ENCODE measurements at regions not wholly inside any gene's neighbourhood (a gene's known extent, or its start where the extent isn't known, plus 50 kb on each side); places are given as distances from the start of the nearest gene placed in this dataset.

DNA sequence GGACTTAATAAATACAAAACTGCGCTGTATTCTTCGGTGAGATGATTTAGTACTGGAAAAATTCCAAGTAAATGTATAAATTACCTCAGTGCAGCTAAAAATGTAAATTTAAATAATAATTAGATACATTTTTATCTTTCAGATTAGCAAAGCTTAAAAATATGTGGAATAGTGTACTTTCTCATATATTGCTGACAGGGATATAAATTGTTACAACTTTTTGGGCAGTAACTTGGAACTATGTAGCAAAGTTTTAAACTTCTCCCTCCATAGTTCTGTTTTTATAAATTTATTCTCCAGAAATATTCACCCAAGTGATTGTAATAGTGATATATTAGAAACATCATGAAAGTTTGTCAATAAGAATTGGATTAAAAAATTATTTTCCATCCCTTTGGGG lies 384.6 kb upstream of the CITED2 start:
- no peaks in the 10 kb centered on the region for H3K9me3 ChIP-seq
- no peak overlapping the region for H3K4me3 ChIP-seq
- WGBS, 2 donors (ENCODE audit: low coverage in 1 of 2) = 83 to 94% methylated on average over 2 of the region's 2 CpGs
- no peak overlapping the region for H3K27ac ChIP-seq
- H3K36me3 ChIP-seq = no peaks in the 10 kb centered on the region
- no peak for TF ChIP-seq POLR2A (IDR thresholded peaks at IDR 0.05)
- ATAC-seq = no peak
- H3K27me3 ChIP-seq = no peaks in the 10 kb centered on the region
- peaks cover 8 to 48% (median 12%) of the 10 kb centered on the region in 3 donors for H3K4me1 ChIP-seq

DNA sequence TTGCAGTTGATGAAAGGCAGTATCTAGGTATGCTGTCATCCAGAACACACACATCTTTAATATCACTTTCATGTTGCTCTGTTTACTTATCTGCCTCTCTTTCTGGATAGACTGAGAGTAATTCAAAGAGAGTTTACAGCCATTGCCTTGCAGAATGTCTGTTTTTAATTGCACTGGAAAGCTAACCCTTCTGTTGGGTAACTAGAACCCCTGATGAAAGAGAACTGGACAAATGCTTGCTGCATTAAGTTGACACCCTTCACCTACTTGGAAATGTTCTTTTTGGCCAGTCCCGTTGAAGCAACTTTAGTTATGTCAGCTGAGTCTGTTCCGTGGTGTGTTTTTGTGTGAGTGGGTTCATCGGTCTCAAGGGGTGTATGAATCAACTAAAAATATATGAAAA lies 383.8 kb upstream of the CITED2 start:
- peak; percentile 79 for ATAC-seq
- peaks cover 6 to 46% (median 9%) of the 10 kb centered on the region in 3 donors for H3K4me1 ChIP-seq
- 29% methylated on average over 3 of the region's 3 CpGs; no CpG with 5 or more reads in 1 of the 2 donors for WGBS, 2 donors (ENCODE audit: low coverage in 1 of 2)
- H3K36me3 ChIP-seq = no peaks in the 10 kb centered on the region
- TF ChIP-seq EP300 (IDR thresholded peaks at IDR 0.05) (no peak), POLR2AphosphoS5 (IDR thresholded peaks at IDR 0.05) (no peak), POLR2A (IDR thresholded peaks at IDR 0.05) (no peak)
- TF ChIP-seq, protein P1, sequence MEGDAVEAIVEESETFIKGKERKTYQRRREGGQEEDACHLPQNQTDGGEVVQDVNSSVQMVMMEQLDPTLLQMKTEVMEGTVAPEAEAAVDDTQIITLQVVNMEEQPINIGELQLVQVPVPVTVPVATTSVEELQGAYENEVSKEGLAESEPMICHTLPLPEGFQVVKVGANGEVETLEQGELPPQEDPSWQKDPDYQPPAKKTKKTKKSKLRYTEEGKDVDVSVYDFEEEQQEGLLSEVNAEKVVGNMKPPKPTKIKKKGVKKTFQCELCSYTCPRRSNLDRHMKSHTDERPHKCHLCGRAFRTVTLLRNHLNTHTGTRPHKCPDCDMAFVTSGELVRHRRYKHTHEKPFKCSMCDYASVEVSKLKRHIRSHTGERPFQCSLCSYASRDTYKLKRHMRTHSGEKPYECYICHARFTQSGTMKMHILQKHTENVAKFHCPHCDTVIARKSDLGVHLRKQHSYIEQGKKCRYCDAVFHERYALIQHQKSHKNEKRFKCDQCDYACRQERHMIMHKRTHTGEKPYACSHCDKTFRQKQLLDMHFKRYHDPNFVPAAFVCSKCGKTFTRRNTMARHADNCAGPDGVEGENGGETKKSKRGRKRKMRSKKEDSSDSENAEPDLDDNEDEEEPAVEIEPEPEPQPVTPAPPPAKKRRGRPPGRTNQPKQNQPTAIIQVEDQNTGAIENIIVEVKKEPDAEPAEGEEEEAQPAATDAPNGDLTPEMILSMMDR (IDR thresholded peaks at IDR 0.05) = no peak
- no peaks in the 10 kb centered on the region for H3K9me3 ChIP-seq
- H3K4me3 ChIP-seq = no peak overlapping the region
- H3K27me3 ChIP-seq = no peaks in the 10 kb centered on the region
- H3K27ac ChIP-seq = peak overlapping the region in 3 of 4 donors; percentile 24 to 55 (median 43)

- ATAC-seq = peak; percentile 64
- Histone ChIP-seq H3K4me3 (no peak overlapping the region), H3K9me3 (no peaks in the 10 kb centered on the region), H3K4me1 (peaks cover 6 to 46% (median 9%) of the 10 kb centered on the region in 3 donors), H3K36me3 (no peaks in the 10 kb centered on the region), H3K27me3 (no peaks in the 10 kb centered on the region), H3K27ac (peak overlapping the region in 3 of 4 donors; percentile 41 to 55 (median 43))
- 24 to 62% methylated on average over 1 of the region's 1 CpG for WGBS, 2 donors (ENCODE audit: low coverage in 1 of 2)
- TF ChIP-seq POLR2A (IDR thresholded peaks at IDR 0.05) = no peak
- peak; percentile 39 for TF ChIP-seq POLR2AphosphoS5 (IDR thresholded peaks at IDR 0.05)
- TF ChIP-seq EP300 (IDR thresholded peaks at IDR 0.05) = no peak
- TF ChIP-seq, protein P1 (IDR thresholded peaks at IDR 0.05) = no peak
Observed at GRCh38 chr6:139757784-139758183, 383.3 kb upstream of the CITED2 start.

- Histone ChIP-seq H3K4me1 (peaks cover 6 to 46% (median 9%) of the 10 kb centered on the region in 3 donors), H3K27me3 (no peaks in the 10 kb centered on the region), H3K4me3 (no peak overlapping the region), H3K27ac (no peak overlapping the region), H3K36me3 (no peaks in the 10 kb centered on the region), H3K9me3 (no peaks in the 10 kb centered on the region)
- TF ChIP-seq EP300 (IDR thresholded peaks at IDR 0.05) = no peak
- no peak for TF ChIP-seq POLR2A (IDR thresholded peaks at IDR 0.05)
- TF ChIP-seq POLR2AphosphoS5 (IDR thresholded peaks at IDR 0.05) = no peak
- TF ChIP-seq, protein P1 (IDR thresholded peaks at IDR 0.05) = no peak
- ATAC-seq = no peak
- 67 to 74% methylated on average over 1 of the region's 1 CpG for WGBS, 2 donors (ENCODE audit: low coverage in 1 of 2)
Observed at GRCh38 chr6:139756381-139756780, 381.9 kb upstream of the CITED2 start.

GRCh38 chr6:139754898-139755775 lies 380.7 kb upstream of the CITED2 start:
- Histone ChIP-seq H3K9me3 (no peaks in the 10 kb centered on the region), H3K27ac (peak overlapping the region in 1 of 4 donors; percentile 33), H3K4me1 (peaks cover 6 to 46% (median 9%) of the 10 kb centered on the region in 3 donors), H3K36me3 (no peaks in the 10 kb centered on the region), H3K27me3 (no peaks in the 10 kb centered on the region), H3K4me3 (no peak overlapping the region)
- TF ChIP-seq POLR2AphosphoS5 (IDR thresholded peaks at IDR 0.05) = peak; percentile 49
- TF ChIP-seq, protein P1 (IDR thresholded peaks at IDR 0.05) = no peak
- no peak for TF ChIP-seq POLR2A (IDR thresholded peaks at IDR 0.05)
- 24 to 25% methylated on average over 6 of the region's 6 CpGs for WGBS, 2 donors (ENCODE audit: low coverage in 1 of 2)
- no peak for ATAC-seq
